A549 (cell line): ENCODE measurements at regions not wholly inside any gene's neighbourhood (a gene's known extent, or its start where the extent isn't known, plus 50 kb on each side); places are given as distances from the start of the nearest gene placed in this dataset.
A peak's percentile ranks its signal among the peaks of the same experiment; 100 is the strongest.

Experiments
- ATAC-seq, 2 experiments: fragments of 200-7000 bp in 1 of 2; fragments of >200 bp in 1 of 2; cut with Nextera tagmentation in 1 of 2; cut with Tn5 transposase in 1 of 2; 3 replicates each; pipeline versions ENCODE4 v1.8.0 to v1.9.1; 2018 to 2020; ENCODE audit warnings: mild to moderate bottlenecking in 1 of 2, moderate library complexity in 1 of 2
- CTCF ChIA-PET: fragments of 300-600 bp; sonication (Branson Sonifier 250); formaldehyde crosslinking; extraction: SDS; loops from one replicate; lab custom pipeline; 2021; ENCODE audit warnings: antibody characterized with exemption, inconsistent platforms; lab: Yijun Ruan, JAX
- POLR2A ChIA-PET: fragments of 350-600 bp; formaldehyde crosslinking; extraction: SDS; loops from one replicate; lab custom pipeline; 2021; ENCODE audit warnings: antibody characterized with exemption, inconsistent platforms; lab: Yijun Ruan, JAX
- DNase-seq, 2 experiments: peaks; one replicate each; pipeline versions ENCODE4 v3.0.0 to v3.0.0-alpha.2; 2011 to 2016; ENCODE audit warnings: low read depth in 1 of 2, low spot score in 1 of 2
- FAIRE-seq: peaks from 2 replicates; lab custom pipeline; 2011; peaks lifted over from hg19 to GRCh38; lab: Jason Lieb, UNC
- H3K27ac ChIP-seq, 2 experiments: fragments of >200 bp; sonication (Bioruptor Twin); formaldehyde crosslinking; 3 replicates each; pipeline ENCODE4 v1.5.1; 2016 to 2017
- H3K4me1 ChIP-seq: fragments of >200 bp; sonication (Bioruptor Twin); formaldehyde crosslinking; 3 replicates; pipeline ENCODE4 v1.6.1; 2016
- H3K4me2 ChIP-seq: fragments of >200 bp; sonication (Bioruptor Twin); formaldehyde crosslinking; 3 replicates; pipeline ENCODE4 v1.6.1; 2016
- H3K4me3 ChIP-seq: fragments of >200 bp; sonication (Bioruptor Twin); formaldehyde crosslinking; 3 replicates; pipeline ENCODE4 v1.5.1; 2016
- H3K9me3 ChIP-seq: fragments of >200 bp; sonication (Bioruptor Twin); formaldehyde crosslinking; 3 replicates; pipeline ENCODE4 v1.6.1; 2016
- CBX2 ChIP-seq: fragments of 200-600 bp; sonication (generic); IDR thresholded peaks from 2 replicates; pipeline ENCODE4 v1.6.1; 2016; ENCODE audit warnings: low read depth, mild to moderate bottlenecking, borderline replicate concordance
- EP300 ChIP-seq, 2 experiments: fragments of >200 bp; sonication (Bioruptor Twin); formaldehyde crosslinking; IDR thresholded peaks; 2 replicates in 1 of 2; 3 replicates in 1 of 2; pipeline ENCODE4 v1.6.1; 2016 to 2017
- FOSB ChIP-seq: fragments of 250-450 bp; sonication (Bioruptor Pico); IDR thresholded peaks from 2 replicates; pipeline ENCODE4 v1.5.0; 2020; ENCODE audit warnings: mild to moderate bottlenecking, moderate library complexity
- GATA3 ChIP-seq: IDR thresholded peaks from 2 replicates; pipeline ENCODE4 v1.6.1; 2012; ENCODE audit warnings: borderline replicate concordance
- HOXA7 ChIP-seq: fragments of 250-450 bp; sonication (Bioruptor Pico); IDR thresholded peaks from 2 replicates; pipeline ENCODE4 v1.5.0; 2020; ENCODE audit warnings: mild to moderate bottlenecking, moderate library complexity
- HOXB5 ChIP-seq: fragments of 250-450 bp; sonication (Bioruptor Pico); IDR thresholded peaks from 2 replicates; pipeline ENCODE4 v1.5.0; 2020; ENCODE audit warnings: mild to moderate bottlenecking, moderate library complexity
- JUN ChIP-seq, 2 experiments: fragments of >200 bp; sonication (Bioruptor Twin); formaldehyde crosslinking; IDR thresholded peaks; 2 replicates in 1 of 2; 3 replicates in 1 of 2; pipeline ENCODE4 v1.6.1; 2016 to 2017
- MAFK ChIP-seq: fragments of 450-650 bp; IDR thresholded peaks from 2 replicates; pipeline ENCODE4 v1.6.1; 2014; ENCODE audit not compliant: partially characterized antibody
- MAZ ChIP-seq: fragments of 150-350 bp; IDR thresholded peaks from 2 replicates; pipeline ENCODE4 v1.6.1; 2014; ENCODE audit warnings: antibody characterized with exemption, low read depth, low read length, borderline replicate concordance
- NFE2L2 ChIP-seq: fragments of 150-350 bp; conservative IDR thresholded peaks from 2 replicates; pipeline ENCODE4 v1.6.1; 2014; ENCODE audit warnings: low read length
- NPAS2 ChIP-seq: fragments of 250-450 bp; sonication (Bioruptor Pico); IDR thresholded peaks from 2 replicates; pipeline ENCODE4 v1.8.0; 2022; ENCODE audit warnings: mild to moderate bottlenecking, moderate library complexity, borderline replicate concordance
- NR3C1 ChIP-seq: fragments of >200 bp; sonication (Bioruptor Twin); formaldehyde crosslinking; IDR thresholded peaks from 3 replicates; pipeline ENCODE4 v1.6.1; 2017
- PHF8 ChIP-seq: fragments of 200-600 bp; sonication (generic); IDR thresholded peaks from 2 replicates; pipeline ENCODE4 v1.6.1; 2016; ENCODE audit warnings: low read depth, mild to moderate bottlenecking, antibody characterized with exemption, moderate library complexity, borderline replicate concordance
- RAD21 ChIP-seq, 2 experiments: fragments of >200 bp in 1 of 2; sonication (Bioruptor Twin) in 1 of 2; formaldehyde crosslinking in 1 of 2; IDR thresholded peaks in 1 of 2; conservative IDR thresholded peaks in 1 of 2; 2 replicates in 1 of 2; 3 replicates in 1 of 2; pipeline ENCODE4 v1.6.1; 2012 to 2018; ENCODE audit warnings: inconsistent platforms in 1 of 2
- RARB ChIP-seq: fragments of 250-450 bp; sonication (Bioruptor Pico); IDR thresholded peaks from 2 replicates; pipeline ENCODE4 v1.8.0; 2021; ENCODE audit warnings: mild to moderate bottlenecking, moderate library complexity
- RFX5 ChIP-seq: fragments of 450-650 bp; IDR thresholded peaks from 2 replicates; pipeline ENCODE4 v1.7.1; 2014; ENCODE audit warnings: antibody characterized with exemption, mild to moderate bottlenecking, moderate library complexity
- TP53 ChIP-seq: fragments of 250-450 bp; sonication (Bioruptor Pico); IDR thresholded peaks from 2 replicates; pipeline ENCODE4 v1.5.0; 2021; ENCODE audit warnings: mild to moderate bottlenecking, moderate library complexity
- ZFP36 ChIP-seq: fragments of 450-650 bp; IDR thresholded peaks from 2 replicates; pipeline ENCODE4 v1.6.1; 2014; ENCODE audit warnings: borderline replicate concordance; ENCODE audit not compliant: partially characterized antibody
- WGBS: methylation state at CpG from one replicate; pipeline ENCODE4 v1.1.6; 2017; ENCODE audit errors: missing lambda C conversion rate; 5-methylcytosine and 5-hydroxymethylcytosine counted together
- TF ChIP-seq, protein P1 (sequence below): fragments of 450-650 bp; IDR thresholded peaks from 2 replicates; pipeline ENCODE4 v1.6.1; 2014; ENCODE audit warnings: antibody characterized with exemption
- TF ChIP-seq, protein P2 (sequence below): fragments of >200 bp; sonication (Bioruptor Twin); formaldehyde crosslinking; IDR thresholded peaks from 3 replicates; pipeline ENCODE4 v1.6.1; 2016
- TF ChIP-seq, protein P3 (sequence below): fragments of 200-600 bp; sonication (generic); IDR thresholded peaks from 2 replicates; pipeline ENCODE4 v1.6.1; 2016; ENCODE audit warnings: antibody characterized with exemption, mild to moderate bottlenecking, moderate library complexity

DNA sequence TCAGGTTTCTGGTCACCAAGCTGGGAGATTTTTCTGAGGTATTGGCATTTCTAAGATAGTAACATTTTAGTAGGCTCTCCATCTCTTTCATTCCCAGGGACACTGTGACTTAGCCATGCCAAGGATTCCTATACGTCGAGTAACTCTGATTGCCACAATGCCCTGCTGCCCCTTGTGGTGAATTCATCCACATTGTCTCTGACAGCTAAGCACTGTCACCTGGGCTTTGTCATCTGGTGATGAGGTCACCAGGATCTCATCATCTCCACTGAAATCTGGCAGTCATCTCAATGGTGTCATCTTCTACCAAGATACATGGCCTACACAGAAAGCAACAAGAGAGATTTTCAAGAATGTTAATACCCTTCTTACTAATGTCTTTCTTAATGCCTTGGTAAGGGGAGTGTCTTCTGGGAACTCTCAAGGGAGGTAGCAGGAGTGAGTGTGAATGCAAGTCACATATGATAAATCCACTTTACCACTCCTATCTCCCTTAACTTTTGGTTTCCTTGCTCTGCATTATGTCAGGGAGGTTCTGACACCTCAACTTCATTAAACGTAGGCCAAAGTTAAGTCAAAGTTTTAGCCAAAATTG is 246.7 kb downstream of the CD109 start:
- no peaks in the 10 kb centered on the region for H3K4me1 ChIP-seq
- ChIA-PET CTCF (interaction anchor here (1.1 kb wide), 1 partner anchor 87 kb away, joined by 3 read pairs; no protein-coding TSS in a partner anchor), POLR2A (no interaction called here)
- H3K4me3 ChIP-seq, result no peak overlapping the region
- no peak overlapping the region for H3K27ac ChIP-seq
- no peaks in the 10 kb centered on the region for H3K9me3 ChIP-seq
- ATAC-seq (peak; percentile 70; a peak in 5 of 6 replicates), DNase-seq (peak in 1 of 2 experiments; percentile 15), FAIRE-seq (no peak)
- H3K4me2 ChIP-seq, result no peak overlapping the region
- 15% methylated on average over 3 of the region's 3 CpGs for WGBS
- TF ChIP-seq RARB (CRISPR knock-in tag) (no peak), EP300 (IDR thresholded peaks at IDR 0.05) (no peak), GATA3 (no peak), RAD21 (conservative IDR thresholded peaks at IDR 0.05 in 1 of 2, IDR thresholded peaks at IDR 0.05 in 1 of 2) (peak in 1 of 2 experiments; percentile 10; a peak in 1 of 5 replicates), CBX2 (no peak)
- TF ChIP-seq, protein P1, sequence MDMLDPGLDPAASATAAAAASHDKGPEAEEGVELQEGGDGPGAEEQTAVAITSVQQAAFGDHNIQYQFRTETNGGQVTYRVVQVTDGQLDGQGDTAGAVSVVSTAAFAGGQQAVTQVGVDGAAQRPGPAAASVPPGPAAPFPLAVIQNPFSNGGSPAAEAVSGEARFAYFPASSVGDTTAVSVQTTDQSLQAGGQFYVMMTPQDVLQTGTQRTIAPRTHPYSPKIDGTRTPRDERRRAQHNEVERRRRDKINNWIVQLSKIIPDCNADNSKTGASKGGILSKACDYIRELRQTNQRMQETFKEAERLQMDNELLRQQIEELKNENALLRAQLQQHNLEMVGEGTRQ, result no peak

DNA sequence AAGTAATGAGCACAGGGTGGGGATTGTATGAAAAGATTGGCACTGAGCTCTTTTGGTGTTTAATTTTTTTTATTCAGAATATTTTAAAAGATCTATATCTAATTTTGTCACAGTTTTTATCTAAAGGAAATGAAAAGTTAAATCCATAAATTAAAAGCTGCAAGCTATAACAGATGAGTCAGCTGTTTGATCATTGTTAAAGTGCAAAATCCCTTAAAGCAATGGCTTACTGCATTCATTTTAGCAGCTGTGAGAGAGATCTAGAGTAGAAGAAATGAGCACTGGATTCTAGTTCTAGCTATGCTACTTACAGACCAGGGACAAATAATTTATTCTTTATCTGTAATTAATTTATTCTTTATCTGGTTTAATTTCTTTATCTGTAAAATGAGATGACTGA is 245.9 kb downstream of the CD109 start:
- CTCF ChIA-PET, result no interaction called here
- Histone ChIP-seq H3K4me1 (no peaks in the 10 kb centered on the region), H3K4me3 (no peak overlapping the region), H3K9me3 (no peaks in the 10 kb centered on the region), H3K27ac (no peak overlapping the region), H3K4me2 (no peak overlapping the region)
- DNase-seq, result no peak
- no peak for FAIRE-seq
- ATAC-seq, result no peak
- TF ChIP-seq HOXA7, result no peak
- peak; percentile 15 for TF ChIP-seq MAFK
- POLR2A ChIA-PET, result no interaction called here

DNA sequence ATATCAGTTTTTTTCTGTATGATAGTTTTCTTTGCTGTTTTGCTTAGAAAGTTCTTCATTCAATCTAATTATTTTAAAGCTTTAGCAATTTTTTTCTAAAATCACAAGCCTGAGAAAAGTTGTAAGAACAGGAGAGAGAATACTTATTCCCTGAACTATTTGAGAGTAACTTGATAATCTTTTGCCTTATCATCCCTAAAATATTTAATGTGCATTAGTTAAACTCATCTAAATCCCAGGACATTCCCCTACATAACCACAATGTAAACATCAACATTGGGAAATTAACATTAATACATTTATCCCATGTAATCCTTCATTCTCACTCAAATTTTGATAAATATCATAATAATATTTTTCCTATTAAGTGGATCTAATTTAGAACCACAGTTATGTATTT is 241.8 kb downstream of the CD109 start:
- no peak overlapping the region for H3K4me3 ChIP-seq
- TF ChIP-seq NPAS2 (CRISPR knock-in tag), result no peak
- no peak for TF ChIP-seq RFX5
- no peak for TF ChIP-seq JUN (IDR thresholded peaks at IDR 0.05)
- no peak for TF ChIP-seq PHF8
- no peak for TF ChIP-seq MAZ
- TF ChIP-seq, protein P2, sequence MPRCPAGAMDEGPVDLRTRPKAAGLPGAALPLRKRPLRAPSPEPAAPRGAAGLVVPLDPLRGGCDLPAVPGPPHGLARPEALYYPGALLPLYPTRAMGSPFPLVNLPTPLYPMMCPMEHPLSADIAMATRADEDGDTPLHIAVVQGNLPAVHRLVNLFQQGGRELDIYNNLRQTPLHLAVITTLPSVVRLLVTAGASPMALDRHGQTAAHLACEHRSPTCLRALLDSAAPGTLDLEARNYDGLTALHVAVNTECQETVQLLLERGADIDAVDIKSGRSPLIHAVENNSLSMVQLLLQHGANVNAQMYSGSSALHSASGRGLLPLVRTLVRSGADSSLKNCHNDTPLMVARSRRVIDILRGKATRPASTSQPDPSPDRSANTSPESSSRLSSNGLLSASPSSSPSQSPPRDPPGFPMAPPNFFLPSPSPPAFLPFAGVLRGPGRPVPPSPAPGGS, result no peak
- TF ChIP-seq TP53 (CRISPR knock-in tag), result no peak
- no peak for TF ChIP-seq FOSB (CRISPR knock-in tag)
- TF ChIP-seq NFE2L2, result no peak
- no peak for TF ChIP-seq RAD21 (conservative IDR thresholded peaks at IDR 0.05 in 1 of 2, IDR thresholded peaks at IDR 0.05 in 1 of 2)
- no peak for TF ChIP-seq NR3C1
- TF ChIP-seq HOXB5 (CRISPR knock-in tag), result no peak
- TF ChIP-seq ZFP36, result no peak
- TF ChIP-seq, protein P3, sequence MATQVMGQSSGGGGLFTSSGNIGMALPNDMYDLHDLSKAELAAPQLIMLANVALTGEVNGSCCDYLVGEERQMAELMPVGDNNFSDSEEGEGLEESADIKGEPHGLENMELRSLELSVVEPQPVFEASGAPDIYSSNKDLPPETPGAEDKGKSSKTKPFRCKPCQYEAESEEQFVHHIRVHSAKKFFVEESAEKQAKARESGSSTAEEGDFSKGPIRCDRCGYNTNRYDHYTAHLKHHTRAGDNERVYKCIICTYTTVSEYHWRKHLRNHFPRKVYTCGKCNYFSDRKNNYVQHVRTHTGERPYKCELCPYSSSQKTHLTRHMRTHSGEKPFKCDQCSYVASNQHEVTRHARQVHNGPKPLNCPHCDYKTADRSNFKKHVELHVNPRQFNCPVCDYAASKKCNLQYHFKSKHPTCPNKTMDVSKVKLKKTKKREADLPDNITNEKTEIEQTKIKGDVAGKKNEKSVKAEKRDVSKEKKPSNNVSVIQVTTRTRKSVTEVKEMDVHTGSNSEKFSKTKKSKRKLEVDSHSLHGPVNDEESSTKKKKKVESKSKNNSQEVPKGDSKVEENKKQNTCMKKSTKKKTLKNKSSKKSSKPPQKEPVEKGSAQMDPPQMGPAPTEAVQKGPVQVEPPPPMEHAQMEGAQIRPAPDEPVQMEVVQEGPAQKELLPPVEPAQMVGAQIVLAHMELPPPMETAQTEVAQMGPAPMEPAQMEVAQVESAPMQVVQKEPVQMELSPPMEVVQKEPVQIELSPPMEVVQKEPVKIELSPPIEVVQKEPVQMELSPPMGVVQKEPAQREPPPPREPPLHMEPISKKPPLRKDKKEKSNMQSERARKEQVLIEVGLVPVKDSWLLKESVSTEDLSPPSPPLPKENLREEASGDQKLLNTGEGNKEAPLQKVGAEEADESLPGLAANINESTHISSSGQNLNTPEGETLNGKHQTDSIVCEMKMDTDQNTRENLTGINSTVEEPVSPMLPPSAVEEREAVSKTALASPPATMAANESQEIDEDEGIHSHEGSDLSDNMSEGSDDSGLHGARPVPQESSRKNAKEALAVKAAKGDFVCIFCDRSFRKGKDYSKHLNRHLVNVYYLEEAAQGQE, result no peak
- no peak for TF ChIP-seq MAFK
- ATAC-seq (no peak), FAIRE-seq (no peak), DNase-seq (no peak)
- ChIA-PET CTCF (no interaction called here), POLR2A (no interaction called here)
- no peaks in the 10 kb centered on the region for H3K4me1 ChIP-seq
- no peaks in the 10 kb centered on the region for H3K9me3 ChIP-seq
- no peak overlapping the region for H3K4me2 ChIP-seq
- no peak overlapping the region for H3K27ac ChIP-seq
